ENCODE measurements at regions not wholly inside any gene's neighbourhood (a gene's known extent, or its start where the extent isn't known, plus 50 kb on each side); places are given as distances from the start of the nearest gene placed in this dataset.
"Not testable (repeated sequence)": the region's sequence is repeated elsewhere in the genome, so short reads cannot be mapped to it uniquely, and the experiment has no call there.

- DNase-seq: no peak
Observed at GRCh38 chr3:194867270-194867983, 181.7 kb downstream of the FAM43A start.

GRCh38 chr3:194868831-194869230 is 183.1 kb downstream of the FAM43A start:
- no peak for DNase-seq

- DNase-seq: no peak
Observed at GRCh38 chr3:194869482-194870169, 183.9 kb downstream of the FAM43A start.

- DNase-seq: no peak
Observed at GRCh38 chr3:194870394-194871110, 184.9 kb downstream of the FAM43A start.

GRCh38 chr3:194871143-194871863 is 185.6 kb downstream of the FAM43A start:
- no peak for DNase-seq

- DNase-seq: no peak
Observed at GRCh38 chr3:194871864-194872668, 186.4 kb downstream of the FAM43A start.

GRCh38 chr3:194872669-194872977 is 186.9 kb downstream of the FAM43A start:
- no peak for DNase-seq

GRCh38 chr3:194873474-194873873 is 187.8 kb downstream of the FAM43A start:
- not testable (repeated sequence) for DNase-seq

- DNase-seq: no peak
Observed at GRCh38 chr3:194874206-194874605, 188.5 kb downstream of the FAM43A start.

GRCh38 chr3:194874783-194875182 is 189.1 kb downstream of the FAM43A start:
- DNase-seq: no peak

GRCh38 chr3:194875581-194876402 is 190.1 kb downstream of the FAM43A start:
- no peak for DNase-seq

- no peak for DNase-seq
Observed at GRCh38 chr3:194876403-194877095, 190.9 kb downstream of the FAM43A start.

GRCh38 chr3:194877291-194878119 is 191.8 kb downstream of the FAM43A start:
- DNase-seq: no peak

- DNase-seq: no peak
Observed at GRCh38 chr3:194879126-194879877, 193.6 kb downstream of the FAM43A start.

- DNase-seq: no peak
Observed at GRCh38 chr3:194879991-194880939, 194.6 kb downstream of the FAM43A start.

- DNase-seq: no peak
Observed at GRCh38 chr3:194880940-194881925, 195.6 kb downstream of the FAM43A start.

All from renal pelvis (tissue), 1 donor.